ENCODE measurements at regions not wholly inside any gene's neighbourhood (a gene's known extent, or its start where the extent isn't known, plus 50 kb on each side); places are given as distances from the start of the nearest gene placed in this dataset.

GRCh38 chr1:245039196-245039595 is 115.6 kb upstream of the KIF26B start:
- no peak overlapping the region for H3K4me3 ChIP-seq
- no peaks in the 10 kb centered on the region for H3K27me3 ChIP-seq
- no peaks in the 10 kb centered on the region for H3K36me3 ChIP-seq
- TF ChIP-seq POLR2A (IDR thresholded peaks at IDR 0.05) = no peak
- TF ChIP-seq, protein P1, sequence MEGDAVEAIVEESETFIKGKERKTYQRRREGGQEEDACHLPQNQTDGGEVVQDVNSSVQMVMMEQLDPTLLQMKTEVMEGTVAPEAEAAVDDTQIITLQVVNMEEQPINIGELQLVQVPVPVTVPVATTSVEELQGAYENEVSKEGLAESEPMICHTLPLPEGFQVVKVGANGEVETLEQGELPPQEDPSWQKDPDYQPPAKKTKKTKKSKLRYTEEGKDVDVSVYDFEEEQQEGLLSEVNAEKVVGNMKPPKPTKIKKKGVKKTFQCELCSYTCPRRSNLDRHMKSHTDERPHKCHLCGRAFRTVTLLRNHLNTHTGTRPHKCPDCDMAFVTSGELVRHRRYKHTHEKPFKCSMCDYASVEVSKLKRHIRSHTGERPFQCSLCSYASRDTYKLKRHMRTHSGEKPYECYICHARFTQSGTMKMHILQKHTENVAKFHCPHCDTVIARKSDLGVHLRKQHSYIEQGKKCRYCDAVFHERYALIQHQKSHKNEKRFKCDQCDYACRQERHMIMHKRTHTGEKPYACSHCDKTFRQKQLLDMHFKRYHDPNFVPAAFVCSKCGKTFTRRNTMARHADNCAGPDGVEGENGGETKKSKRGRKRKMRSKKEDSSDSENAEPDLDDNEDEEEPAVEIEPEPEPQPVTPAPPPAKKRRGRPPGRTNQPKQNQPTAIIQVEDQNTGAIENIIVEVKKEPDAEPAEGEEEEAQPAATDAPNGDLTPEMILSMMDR (IDR thresholded peaks at IDR 0.05) = no peak
- no peak overlapping the region for H3K27ac ChIP-seq
- no peak for DNase-seq
- H3K4me1 ChIP-seq = no peaks in the 10 kb centered on the region
- intact Hi-C loops (cut with DNase I; ENCODE audit: low total_unique reads) = loop anchor here (10.0 kb wide), 1 partner anchor 224 kb away; no protein-coding TSS in a partner anchor
- H3K9me3 ChIP-seq = no peaks in the 10 kb centered on the region

DNA sequence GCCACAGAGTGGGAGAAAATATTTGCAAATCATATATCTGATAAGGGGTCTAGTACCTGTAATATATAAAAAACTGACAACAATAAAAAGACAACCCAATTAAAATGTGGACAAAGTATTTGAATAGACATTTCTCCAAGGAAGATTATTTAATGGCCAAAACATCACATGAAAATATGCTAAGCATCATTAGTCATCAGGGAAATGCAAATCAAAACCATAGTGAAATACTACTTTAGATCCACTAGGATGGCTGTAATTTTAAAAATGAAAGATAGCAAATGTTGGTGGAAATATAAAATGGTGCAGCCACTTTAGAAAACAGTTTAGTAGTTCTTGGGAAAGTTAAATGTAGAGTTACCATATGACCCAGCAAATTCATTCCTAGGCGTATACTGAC is 118.7 kb upstream of the KIF26B start:
- TF ChIP-seq POLR2A (IDR thresholded peaks at IDR 0.05) = no peak
- TF ChIP-seq, protein P1 (IDR thresholded peaks at IDR 0.05) = no peak
- no peak overlapping the region for H3K4me3 ChIP-seq
- intact Hi-C loops (cut with DNase I; ENCODE audit: low total_unique reads) = loop anchor here (10.0 kb wide), 1 partner anchor 221 kb away; no protein-coding TSS in a partner anchor

GRCh38 chr1:245031041-245031440 is 123.7 kb upstream of the KIF26B start:
- Histone ChIP-seq H3K4me3 (no peak overlapping the region), H3K4me1 (no peaks in the 10 kb centered on the region), H3K27ac (no peak overlapping the region), H3K27me3 (no peaks in the 10 kb centered on the region), H3K36me3 (no peaks in the 10 kb centered on the region), H3K9me3 (no peaks in the 10 kb centered on the region)
- DNase-seq = no peak
- TF ChIP-seq, protein P1 (IDR thresholded peaks at IDR 0.05) = no peak
- TF ChIP-seq POLR2A (IDR thresholded peaks at IDR 0.05) = no peak
- intact Hi-C loops (cut with DNase I; ENCODE audit: low total_unique reads) = loop anchor here (10.0 kb wide), 1 partner anchor 216 kb away; no protein-coding TSS in a partner anchor

More for the DNA sequence above, 118.7 kb upstream of the KIF26B start:
- no peaks in the 10 kb centered on the region for H3K4me1 ChIP-seq
- H3K9me3 ChIP-seq = no peaks in the 10 kb centered on the region
- H3K36me3 ChIP-seq = no peaks in the 10 kb centered on the region
- no peaks in the 10 kb centered on the region for H3K27me3 ChIP-seq
- no peak for DNase-seq
- no peak overlapping the region for H3K27ac ChIP-seq

GRCh38 chr1:245026247-245026646 is 128.5 kb upstream of the KIF26B start:
- Histone ChIP-seq H3K9me3 (no peaks in the 10 kb centered on the region), H3K27ac (no peak overlapping the region), H3K4me3 (no peak overlapping the region), H3K27me3 (no peaks in the 10 kb centered on the region), H3K4me1 (no peaks in the 10 kb centered on the region), H3K36me3 (no peaks in the 10 kb centered on the region)
- TF ChIP-seq, protein P1 (IDR thresholded peaks at IDR 0.05) = no peak
- no peak for TF ChIP-seq POLR2A (IDR thresholded peaks at IDR 0.05)
- no peak for DNase-seq
- intact Hi-C loops (cut with DNase I; ENCODE audit: low total_unique reads) = no loop called here

DNA sequence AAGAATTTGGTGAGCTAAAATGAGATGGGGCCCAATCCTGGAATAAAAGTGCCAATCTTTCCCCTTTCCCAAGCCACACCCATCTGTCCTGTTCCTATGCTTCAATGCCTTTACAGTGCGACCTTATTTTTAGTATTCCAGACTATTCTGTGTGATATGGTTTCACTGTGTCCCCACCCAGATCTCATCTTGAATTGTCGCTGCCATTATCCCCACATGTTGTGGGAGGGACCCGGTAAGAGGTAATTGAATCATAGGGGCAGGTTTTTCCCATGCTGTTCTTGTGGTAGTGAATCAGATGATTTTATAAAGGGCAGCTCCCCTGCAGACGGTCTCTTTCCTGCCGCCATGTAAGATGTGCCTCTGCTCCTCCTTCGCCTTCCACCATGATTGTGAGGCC is 129.3 kb upstream of the KIF26B start:
- intact Hi-C loops (cut with DNase I; ENCODE audit: low total_unique reads) = no loop called here
- DNase-seq = no peak

More for the DNA sequence above, 129.3 kb upstream of the KIF26B start:
- Histone ChIP-seq H3K4me1 (no peaks in the 10 kb centered on the region), H3K36me3 (no peaks in the 10 kb centered on the region), H3K9me3 (no peaks in the 10 kb centered on the region), H3K27ac (no peak overlapping the region), H3K4me3 (no peak overlapping the region), H3K27me3 (no peaks in the 10 kb centered on the region)
- TF ChIP-seq POLR2A (IDR thresholded peaks at IDR 0.05) = no peak
- TF ChIP-seq, protein P1 (IDR thresholded peaks at IDR 0.05) = no peak
